HG02970 (cell line): ENCODE measurements at regions not wholly inside any gene's neighbourhood (a gene's known extent, or its start where the extent isn't known, plus 50 kb on each side); places are given as distances from the start of the nearest gene placed in this dataset.
"Not testable (repeated sequence)": the region's sequence is repeated elsewhere in the genome, so short reads cannot be mapped to it uniquely, and the experiment has no call there.

Experiments used
- ATAC-seq: cut with Tn5 transposase; IDR thresholded peaks from one replicate; pipeline ENCODE4 v1.9.1; 2021; ENCODE audit warnings: mild to moderate bottlenecking, moderate library complexity, moderate number of reproducible peaks; ENCODE audit not compliant: unreplicated experiment, low FRiP score

GRCh38 chr22:23384431-23384830 lies 195.7 kb downstream of the IGLL1 start:
- ATAC-seq: no peak

GRCh38 chr22:23383491-23384361 lies 196.4 kb downstream of the IGLL1 start:
- ATAC-seq: no peak

GRCh38 chr22:23382428-23383218 lies 197.5 kb downstream of the IGLL1 start:
- no peak for ATAC-seq

- ATAC-seq: no peak
Measured at GRCh38 chr22:23381661-23382427, 198.2 kb downstream of the IGLL1 start.

GRCh38 chr22:23380911-23381310 lies 199.2 kb downstream of the IGLL1 start:
- no peak for ATAC-seq

- ATAC-seq: no peak
Measured at GRCh38 chr22:23380230-23380573, 199.9 kb downstream of the IGLL1 start.

GRCh38 chr22:23379540-23380229 lies 199.4 kb downstream of the BCR start:
- not testable (repeated sequence) for ATAC-seq

- no peak for ATAC-seq
Measured at GRCh38 chr22:23377767-23378166, 197.5 kb downstream of the BCR start.

GRCh38 chr22:23376256-23376655 lies 195.9 kb downstream of the BCR start:
- no peak for ATAC-seq

GRCh38 chr22:23375031-23375827 lies 194.9 kb downstream of the BCR start:
- ATAC-seq: no peak

- no peak for ATAC-seq
Measured at GRCh38 chr22:23373601-23374000, 193.3 kb downstream of the BCR start.

- no peak for ATAC-seq
Measured at GRCh38 chr22:23370251-23370650, 189.9 kb downstream of the BCR start.

GRCh38 chr22:23369054-23369685 lies 188.9 kb downstream of the BCR start:
- ATAC-seq: no peak
